HCT116 (cell line): ENCODE measurements at regions not wholly inside any gene's neighbourhood (a gene's known extent, or its start where the extent isn't known, plus 50 kb on each side); places are given as distances from the start of the nearest gene placed in this dataset.

Experiments
- ATAC-seq: fragments of 200-7000 bp; cut with Tn5 transposase; 2 replicates; pipeline ENCODE4 v1.9.1; 2020; ENCODE audit warnings: mild to moderate bottlenecking, moderate library complexity
- BruUV-seq: library from RNA; stranded (reverse); fragments of 400-500 nt; replicated peaks from 2 replicates; lab custom pipeline; 2021; lab: Mats Ljungman, UMichigan
- CTCF ChIA-PET: fragments of 300-600 bp; sonication (Branson Sonifier 250); formaldehyde crosslinking; loops from one replicate; lab custom pipeline; 2021; ENCODE audit warnings: antibody characterized with exemption; lab: Charles Lee
- POLR2A ChIA-PET: fragments of 300-600, 350-600 bp; sonication (Branson Sonifier 250); formaldehyde crosslinking; loops from one replicate; lab custom pipeline; 2021; ENCODE audit warnings: antibody characterized with exemption; lab: Charles Lee
- RAD21 ChIA-PET, 2 experiments: fragments of 300-600 bp; sonication (Branson Sonifier 250); formaldehyde crosslinking; loops; one replicate each; lab custom pipeline; 2023; ENCODE audit warnings: low total read pairs in 2 of 2; ENCODE audit not compliant: uncharacterized antibody in 2 of 2, unreplicated experiment in 2 of 2, low non-redundant PET in 1 of 2; lab: Charles Lee
- DNase-seq: peaks from one replicate; pipeline ENCODE4 v3.0.0-alpha.2; 2010; ENCODE audit warnings: low read depth, low spot score
- H2AFZ ChIP-seq: fragments of 200-600 bp; shearing (Covaris generic), sonication (generic); 2 replicates; pipeline ENCODE4 v1.6.1; 2017; ENCODE audit warnings: low read depth, mixed run types, mixed read lengths, antibody characterized with exemption, low read length; ENCODE audit not compliant: poor library complexity, severe bottlenecking
- H3K27ac ChIP-seq: 2 replicates; pipeline ENCODE4 v1.5.1; 2012; ENCODE audit warnings: low read depth, low read length
- H3K27me3 ChIP-seq: fragments of 200-600 bp; sonication (generic); 2 replicates; pipeline ENCODE4 v1.6.1; 2016; ENCODE audit warnings: mixed run types, low read length, mixed read lengths; ENCODE audit not compliant: insufficient read depth
- H3K36me3 ChIP-seq, 2 experiments: fragments of 200-500 bp in 1 of 2; fragments of 200-600 bp in 1 of 2; sonication (Bioruptor generic) in 1 of 2; sonication (generic) in 1 of 2; 2 replicates each; pipeline versions ENCODE4 v1.5.1 to v1.6.1; 2014 to 2016; ENCODE audit warnings: low read length in 2 of 2, inconsistent platforms in 1 of 2, mixed read lengths in 1 of 2, mixed run types in 1 of 2; ENCODE audit not compliant: insufficient read depth in 2 of 2, control insufficient read depth in 1 of 2
- H3K4me1 ChIP-seq, 2 experiments: fragments of 200-600 bp in 1 of 2; sonication (generic) in 1 of 2; 2 replicates each; pipeline versions ENCODE4 v1.5.1 to v1.6.1; 2012 to 2017; ENCODE audit warnings: low read length in 2 of 2, inconsistent platforms in 1 of 2, mild to moderate bottlenecking in 1 of 2, mixed read lengths in 1 of 2, mixed run types in 1 of 2, moderate library complexity in 1 of 2; ENCODE audit not compliant: insufficient read depth in 2 of 2, control insufficient read depth in 1 of 2
- H3K4me2 ChIP-seq: fragments of 200-600 bp; sonication (generic); 2 replicates; pipeline ENCODE4 v1.6.1; 2017; ENCODE audit warnings: mixed run types, low read length, mixed read lengths
- H3K4me3 ChIP-seq, 2 experiments: fragments of 200-600 bp in 1 of 2; sonication (generic) in 1 of 2; replicated peaks in 1 of 2; 2 replicates each; pipeline ENCODE4 v1.5.1; 2011 to 2016; ENCODE audit warnings: low read length in 2 of 2, control low read depth in 1 of 2, low read depth in 1 of 2, mild to moderate bottlenecking in 1 of 2, mixed read lengths in 1 of 2, mixed run types in 1 of 2
- H3K79me2 ChIP-seq: fragments of 200-600 bp; sonication (generic); 2 replicates; pipeline ENCODE4 v1.6.1; 2017; ENCODE audit warnings: mild to moderate bottlenecking, mixed run types, low read length, moderate library complexity, mixed read lengths; ENCODE audit not compliant: insufficient read depth
- H3K9ac ChIP-seq: fragments of 200-600 bp; sonication (generic); 2 replicates; pipeline ENCODE4 v1.6.1; 2016; ENCODE audit warnings: low read length, mixed read lengths
- H3K9me2 ChIP-seq: fragments of 200-600 bp; sonication (generic), shearing (Covaris generic); 2 replicates; pipeline ENCODE4 v1.6.1; 2017; ENCODE audit warnings: mixed run types, mild to moderate bottlenecking, moderate library complexity; ENCODE audit not compliant: insufficient read depth
- H3K9me3 ChIP-seq, 2 experiments: fragments of 200-500 bp in 1 of 2; fragments of 200-600 bp in 1 of 2; sonication (Bioruptor generic) in 1 of 2; sonication (generic) in 1 of 2; 2 replicates each; pipeline ENCODE4 v1.6.1; 2014 to 2017; ENCODE audit warnings: low read length in 2 of 2, mixed read lengths in 2 of 2, inconsistent platforms in 1 of 2, low read depth in 1 of 2, mild to moderate bottlenecking in 1 of 2, mixed run types in 1 of 2, moderate library complexity in 1 of 2; ENCODE audit not compliant: control insufficient read depth in 1 of 2, insufficient read depth in 1 of 2
- H4K20me1 ChIP-seq: fragments of 200-600 bp; sonication (generic), shearing (Covaris generic); 2 replicates; pipeline ENCODE4 v1.6.1; 2017; ENCODE audit warnings: mixed run types, mild to moderate bottlenecking, moderate library complexity; ENCODE audit not compliant: insufficient read depth
- ELF1 ChIP-seq: IDR thresholded peaks from 2 replicates; pipeline ENCODE4 v1.6.1; 2012; ENCODE audit warnings: low read depth, borderline replicate concordance
- FOSL1 ChIP-seq: IDR thresholded peaks from 2 replicates; pipeline ENCODE4 v1.6.1; 2012; ENCODE audit warnings: low read depth
- POLR2AphosphoS5 ChIP-seq: IDR thresholded peaks from 2 replicates; pipeline ENCODE4 v1.6.1; 2011; ENCODE audit warnings: mild to moderate bottlenecking, low read depth, low read length, moderate library complexity
- REST ChIP-seq: IDR thresholded peaks from 2 replicates; pipeline ENCODE4 v1.6.1; 2012; ENCODE audit warnings: low read depth
- YY1 ChIP-seq: IDR thresholded peaks from 2 replicates; pipeline ENCODE4 v1.6.1; 2011; ENCODE audit warnings: low read length, low read depth, moderate library complexity, mild to moderate bottlenecking; ENCODE audit not compliant: insufficient replicate concordance; ENCODE audit errors: extremely low read depth
- ZFX ChIP-seq: fragments of 450-650 bp; IDR thresholded peaks from 2 replicates; pipeline ENCODE4 v1.6.1; 2017
- intact Hi-C: fragments of 100-400 bp; cut with micrococcal nuclease; formaldehyde crosslinking; loops from 2 replicates; pipeline ENCODE4 v1.10.0; 2022
- TF ChIP-seq, protein P1 (sequence below), 3 experiments: fragments of 200-600 bp in 1 of 3; sonication (generic) in 1 of 3; IDR thresholded peaks in 2 of 3; conservative IDR thresholded peaks in 1 of 3; 2 replicates each; pipeline ENCODE4 v1.5.1; 2012 to 2017; ENCODE audit warnings: low read depth in 2 of 3, low read length in 2 of 3, antibody characterized with exemption in 1 of 3, borderline replicate concordance in 1 of 3, control low read depth in 1 of 3, mild to moderate bottlenecking in 1 of 3, mixed read lengths in 1 of 3, mixed run types in 1 of 3, moderate library complexity in 1 of 3; ENCODE audit not compliant: insufficient read depth in 1 of 3
- TF ChIP-seq, protein P2 (sequence below): IDR thresholded peaks from 2 replicates; pipeline ENCODE4 v1.6.1; 2011; ENCODE audit warnings: mild to moderate bottlenecking, low read length, moderate library complexity; ENCODE audit not compliant: insufficient replicate concordance; ENCODE audit errors: extremely low read depth

GRCh38 chr9:106075960-106076327 lies 381.6 kb downstream of the TMEM38B start (continued):
- TF ChIP-seq REST (no peak), FOSL1 (no peak)

- Histone ChIP-seq H4K20me1 (no peaks in the 10 kb centered on the region), H3K36me3 (no peaks in the 10 kb centered on the region), H3K27me3 (peaks cover 25% of the 10 kb centered on the region), H3K9me3 (no peaks in the 10 kb centered on the region), H2AFZ (no peak overlapping the region), H3K27ac (no peak overlapping the region), H3K9ac (no peak overlapping the region), H3K4me3 (no peak overlapping the region), H3K79me2 (no peaks in the 10 kb centered on the region), H3K4me2 (no peak overlapping the region), H3K4me1 (no peaks in the 10 kb centered on the region), H3K9me2 (no peaks in the 10 kb centered on the region)
- RAD21 ChIA-PET: no interaction called here
- CTCF ChIA-PET: no interaction called here
- no peak for ATAC-seq
- POLR2A ChIA-PET: no interaction called here
- TF ChIP-seq REST (no peak), ELF1 (no peak), POLR2AphosphoS5 (no peak), YY1 (no peak), ZFX (no peak)
- TF ChIP-seq, protein P1, sequence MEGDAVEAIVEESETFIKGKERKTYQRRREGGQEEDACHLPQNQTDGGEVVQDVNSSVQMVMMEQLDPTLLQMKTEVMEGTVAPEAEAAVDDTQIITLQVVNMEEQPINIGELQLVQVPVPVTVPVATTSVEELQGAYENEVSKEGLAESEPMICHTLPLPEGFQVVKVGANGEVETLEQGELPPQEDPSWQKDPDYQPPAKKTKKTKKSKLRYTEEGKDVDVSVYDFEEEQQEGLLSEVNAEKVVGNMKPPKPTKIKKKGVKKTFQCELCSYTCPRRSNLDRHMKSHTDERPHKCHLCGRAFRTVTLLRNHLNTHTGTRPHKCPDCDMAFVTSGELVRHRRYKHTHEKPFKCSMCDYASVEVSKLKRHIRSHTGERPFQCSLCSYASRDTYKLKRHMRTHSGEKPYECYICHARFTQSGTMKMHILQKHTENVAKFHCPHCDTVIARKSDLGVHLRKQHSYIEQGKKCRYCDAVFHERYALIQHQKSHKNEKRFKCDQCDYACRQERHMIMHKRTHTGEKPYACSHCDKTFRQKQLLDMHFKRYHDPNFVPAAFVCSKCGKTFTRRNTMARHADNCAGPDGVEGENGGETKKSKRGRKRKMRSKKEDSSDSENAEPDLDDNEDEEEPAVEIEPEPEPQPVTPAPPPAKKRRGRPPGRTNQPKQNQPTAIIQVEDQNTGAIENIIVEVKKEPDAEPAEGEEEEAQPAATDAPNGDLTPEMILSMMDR (IDR thresholded peaks at IDR 0.05 in 2 of 3, conservative IDR thresholded peaks at IDR 0.05 in 1 of 3; ENCODE audit: borderline replicate concordance in 1 of 3, insufficient read depth in 1 of 3, low read depth in 2 of 3, low read length in 2 of 3): no peak
- TF ChIP-seq, protein P2, sequence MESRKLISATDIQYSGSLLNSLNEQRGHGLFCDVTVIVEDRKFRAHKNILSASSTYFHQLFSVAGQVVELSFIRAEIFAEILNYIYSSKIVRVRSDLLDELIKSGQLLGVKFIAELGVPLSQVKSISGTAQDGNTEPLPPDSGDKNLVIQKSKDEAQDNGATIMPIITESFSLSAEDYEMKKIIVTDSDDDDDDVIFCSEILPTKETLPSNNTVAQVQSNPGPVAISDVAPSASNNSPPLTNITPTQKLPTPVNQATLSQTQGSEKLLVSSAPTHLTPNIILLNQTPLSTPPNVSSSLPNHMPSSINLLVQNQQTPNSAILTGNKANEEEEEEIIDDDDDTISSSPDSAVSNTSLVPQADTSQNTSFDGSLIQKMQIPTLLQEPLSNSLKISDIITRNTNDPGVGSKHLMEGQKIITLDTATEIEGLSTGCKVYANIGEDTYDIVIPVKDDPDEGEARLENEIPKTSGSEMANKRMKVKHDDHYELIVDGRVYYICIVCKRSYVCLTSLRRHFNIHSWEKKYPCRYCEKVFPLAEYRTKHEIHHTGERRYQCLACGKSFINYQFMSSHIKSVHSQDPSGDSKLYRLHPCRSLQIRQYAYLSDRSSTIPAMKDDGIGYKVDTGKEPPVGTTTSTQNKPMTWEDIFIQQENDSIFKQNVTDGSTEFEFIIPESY: no peak
- no peak for DNase-seq
- BruUV-seq: no TSS peak
- intact Hi-C loops: no loop called here
Observed at GRCh38 chr9:106076711-106077110, 382.4 kb downstream of the TMEM38B start.
